GM12878 (cell line): ENCODE measurements at regions not wholly inside any gene's neighbourhood (a gene's known extent, or its start where the extent isn't known, plus 50 kb on each side); places are given as distances from the start of the nearest gene placed in this dataset.

ENCODE experiments used
- BACH1 ChIP-seq: fragments of 450-650 bp; IDR thresholded peaks from 2 replicates; pipeline ENCODE4 v1.6.1; 2017; ENCODE audit warnings: mild to moderate bottlenecking, borderline replicate concordance
- CHD2 ChIP-seq: IDR thresholded peaks from 2 replicates; pipeline ENCODE4 v1.6.1; 2011; ENCODE audit warnings: low read depth, low read length, improper control_type of control experiment, borderline replicate concordance
- CTCF ChIP-seq, 3 experiments: IDR thresholded peaks in 2 of 3; conservative IDR thresholded peaks in 1 of 3; 2 replicates each; pipeline ENCODE4 v1.5.1; 2011; ENCODE audit warnings: low read depth in 3 of 3, low read length in 3 of 3, mild to moderate bottlenecking in 3 of 3, control low read depth in 2 of 3, moderate library complexity in 2 of 3, inconsistent platforms in 1 of 3, mixed read lengths in 1 of 3; ENCODE audit not compliant: control insufficient read depth in 2 of 3, insufficient read depth in 1 of 3; ENCODE audit errors: extremely low read depth in 1 of 3
- RCOR1 ChIP-seq: conservative IDR thresholded peaks from 2 replicates; pipeline ENCODE4 v1.6.1; 2012; ENCODE audit warnings: low read depth, low read length, improper control_type of control experiment
- ZBTB33 ChIP-seq: fragments of 450-650 bp; IDR thresholded peaks from 2 replicates; pipeline ENCODE4 v1.6.1; 2017; ENCODE audit warnings: mild to moderate bottlenecking

- TF ChIP-seq CTCF (IDR thresholded peaks at IDR 0.05 in 2 of 3, conservative IDR thresholded peaks at IDR 0.05 in 1 of 3; ENCODE audit: control insufficient read depth in 2 of 3, extremely low read depth in 1 of 3, insufficient read depth in 1 of 3, low read depth in 3 of 3, low read length in 3 of 3) (no peak), ZBTB33 (no peak), CHD2 (no peak), BACH1 (no peak), RCOR1 (no peak)
Measured at GRCh38 chr14:98692832-98693231, 579.2 kb downstream of the BCL11B start.
